HG02798 (cell line): ENCODE measurements at regions not wholly inside any gene's neighbourhood (a gene's known extent, or its start where the extent isn't known, plus 50 kb on each side); places are given as distances from the start of the nearest gene placed in this dataset.
"Not testable (repeated sequence)": the region's sequence is repeated elsewhere in the genome, so short reads cannot be mapped to it uniquely, and the experiment has no call there.

Experiments
- ATAC-seq: cut with Tn5 transposase; IDR thresholded peaks from one replicate; pipeline ENCODE4 v1.9.1; 2021; ENCODE audit warnings: mild to moderate bottlenecking; ENCODE audit not compliant: unreplicated experiment, poor library complexity

- no peak for ATAC-seq
Observed at GRCh38 chr5:119966028-119966427, 336.7 kb downstream of the FAM170A start.

GRCh38 chr5:119968690-119969089, 339.3 kb downstream of the FAM170A start:
- ATAC-seq = no peak

GRCh38 chr5:119987077-119987476, 357.7 kb downstream of the FAM170A start:
- ATAC-seq = not testable (repeated sequence)

- no peak for ATAC-seq
Observed at GRCh38 chr5:119991625-119992024, 362.3 kb downstream of the FAM170A start.

- no peak for ATAC-seq
Observed at GRCh38 chr5:119996128-119996527, 366.8 kb downstream of the FAM170A start.

GRCh38 chr5:120007598-120007997, 378.2 kb downstream of the FAM170A start:
- ATAC-seq = no peak

- no peak for ATAC-seq
Observed at GRCh38 chr5:120012431-120012830, 383.1 kb downstream of the FAM170A start.

GRCh38 chr5:120014535-120014934, 385.2 kb downstream of the FAM170A start:
- ATAC-seq = no peak

- no peak for ATAC-seq
Observed at GRCh38 chr5:120016717-120017382, 387.5 kb downstream of the FAM170A start.

GRCh38 chr5:120017513-120017912, 388.2 kb downstream of the FAM170A start:
- ATAC-seq = no peak

GRCh38 chr5:120035181-120035580, 405.8 kb downstream of the FAM170A start:
- ATAC-seq = no peak

GRCh38 chr5:120035815-120036577, 406.6 kb downstream of the FAM170A start:
- no peak for ATAC-seq

- no peak for ATAC-seq
Observed at GRCh38 chr5:120037451-120037850, 408.1 kb downstream of the FAM170A start.

- ATAC-seq = no peak
Observed at GRCh38 chr5:120039111-120039510, 409.8 kb downstream of the FAM170A start.

GRCh38 chr5:120043431-120043830, 414.1 kb downstream of the FAM170A start:
- ATAC-seq = no peak

GRCh38 chr5:120052916-120053828, 410.9 kb upstream of the PRR16 start:
- no peak for ATAC-seq

GRCh38 chr5:120053841-120054240, 410.3 kb upstream of the PRR16 start:
- ATAC-seq = no peak

GRCh38 chr5:120055858-120056257, 408.2 kb upstream of the PRR16 start:
- ATAC-seq = no peak

- no peak for ATAC-seq
Observed at GRCh38 chr5:120062515-120062917, 401.6 kb upstream of the PRR16 start.

- no peak for ATAC-seq
Observed at GRCh38 chr5:120072068-120072761, 391.9 kb upstream of the PRR16 start.
